ENCODE measurements at regions not wholly inside any gene's neighbourhood (a gene's known extent, or its start where the extent isn't known, plus 50 kb on each side); places are given as distances from the start of the nearest gene placed in this dataset.
"Not testable (repeated sequence)": the region's sequence is repeated elsewhere in the genome, so short reads cannot be mapped to it uniquely, and the experiment has no call there.

GRCh38 chr5:18507114-18507513 is 872.9 kb downstream of the TAF11L14 start:
- TF ChIP-seq POLR2AphosphoS5 (IDR thresholded peaks at IDR 0.05; ENCODE audit: low read depth, low read length) (no peak), TAF1 (IDR thresholded peaks at IDR 0.05; ENCODE audit: borderline replicate concordance, low read depth, low read length) (no peak), POLR2A (IDR thresholded peaks at IDR 0.05; ENCODE audit: low read depth, low read length) (no peak)
- no peak for FAIRE-seq
- no peak for DNase-seq (ENCODE audit: insufficient read length)

GRCh38 chr5:18517641-18518380 is 883.6 kb downstream of the TAF11L14 start:
- no peak for TF ChIP-seq POLR2A (IDR thresholded peaks at IDR 0.05; ENCODE audit: low read depth, low read length)
- TF ChIP-seq TAF1 (IDR thresholded peaks at IDR 0.05; ENCODE audit: borderline replicate concordance, low read depth, low read length): no peak
- no peak for TF ChIP-seq POLR2AphosphoS5 (IDR thresholded peaks at IDR 0.05; ENCODE audit: low read depth, low read length)
- FAIRE-seq (no peak), DNase-seq (ENCODE audit: insufficient read length) (no peak)

GRCh38 chr5:18523380-18523779 is 889.1 kb downstream of the TAF11L14 start:
- FAIRE-seq (no peak), DNase-seq (ENCODE audit: insufficient read length) (no peak)
- TF ChIP-seq POLR2A (IDR thresholded peaks at IDR 0.05; ENCODE audit: low read depth, low read length) (no peak), POLR2AphosphoS5 (IDR thresholded peaks at IDR 0.05; ENCODE audit: low read depth, low read length) (no peak), TAF1 (IDR thresholded peaks at IDR 0.05; ENCODE audit: borderline replicate concordance, low read depth, low read length) (no peak)

- TF ChIP-seq POLR2AphosphoS5 (IDR thresholded peaks at IDR 0.05; ENCODE audit: low read depth, low read length): no peak
- TF ChIP-seq POLR2A (IDR thresholded peaks at IDR 0.05; ENCODE audit: low read depth, low read length): no peak
- TF ChIP-seq TAF1 (IDR thresholded peaks at IDR 0.05; ENCODE audit: borderline replicate concordance, low read depth, low read length): no peak
- DNase-seq (ENCODE audit: insufficient read length): no peak
- no peak for FAIRE-seq
Observed at GRCh38 chr5:18526792-18527405, 892.6 kb downstream of the TAF11L14 start.

GRCh38 chr5:18533137-18533536 is 898.9 kb downstream of the TAF11L14 start:
- FAIRE-seq: no peak

GRCh38 chr5:18534119-18534518 is 899.9 kb downstream of the TAF11L14 start:
- FAIRE-seq (no peak), DNase-seq (ENCODE audit: insufficient read length) (no peak)
- TF ChIP-seq TAF1 (IDR thresholded peaks at IDR 0.05; ENCODE audit: borderline replicate concordance, low read depth, low read length) (no peak), POLR2AphosphoS5 (IDR thresholded peaks at IDR 0.05; ENCODE audit: low read depth, low read length) (no peak), POLR2A (IDR thresholded peaks at IDR 0.05; ENCODE audit: low read depth, low read length) (no peak)

More at GRCh38 chr5:18533137-18533536, 898.9 kb downstream of the TAF11L14 start:
- TF ChIP-seq POLR2AphosphoS5 (IDR thresholded peaks at IDR 0.05; ENCODE audit: low read depth, low read length) (no peak), POLR2A (IDR thresholded peaks at IDR 0.05; ENCODE audit: low read depth, low read length) (no peak), TAF1 (IDR thresholded peaks at IDR 0.05; ENCODE audit: borderline replicate concordance, low read depth, low read length) (no peak)
- no peak for DNase-seq (ENCODE audit: insufficient read length)

GRCh38 chr5:18535753-18536152 is 901.5 kb downstream of the TAF11L14 start:
- not testable (repeated sequence) for DNase-seq (ENCODE audit: insufficient read length); FAIRE-seq

GRCh38 chr5:18544421-18544820 is 910.2 kb downstream of the TAF11L14 start:
- FAIRE-seq (no peak), DNase-seq (ENCODE audit: insufficient read length) (no peak)
- TF ChIP-seq POLR2AphosphoS5 (IDR thresholded peaks at IDR 0.05; ENCODE audit: low read depth, low read length): no peak
- TF ChIP-seq POLR2A (IDR thresholded peaks at IDR 0.05; ENCODE audit: low read depth, low read length): no peak
- TF ChIP-seq TAF1 (IDR thresholded peaks at IDR 0.05; ENCODE audit: borderline replicate concordance, low read depth, low read length): no peak

GRCh38 chr5:18546591-18546990 is 912.3 kb downstream of the TAF11L14 start:
- DNase-seq (ENCODE audit: insufficient read length) (no peak), FAIRE-seq (no peak)
- TF ChIP-seq TAF1 (IDR thresholded peaks at IDR 0.05; ENCODE audit: borderline replicate concordance, low read depth, low read length) (no peak), POLR2AphosphoS5 (IDR thresholded peaks at IDR 0.05; ENCODE audit: low read depth, low read length) (no peak), POLR2A (IDR thresholded peaks at IDR 0.05; ENCODE audit: low read depth, low read length) (no peak)

GRCh38 chr5:18551716-18552115 is 917.5 kb downstream of the TAF11L14 start:
- DNase-seq (ENCODE audit: insufficient read length) (no peak), FAIRE-seq (no peak)
- no peak for TF ChIP-seq POLR2A (IDR thresholded peaks at IDR 0.05; ENCODE audit: low read depth, low read length)
- TF ChIP-seq TAF1 (IDR thresholded peaks at IDR 0.05; ENCODE audit: borderline replicate concordance, low read depth, low read length): no peak
- no peak for TF ChIP-seq POLR2AphosphoS5 (IDR thresholded peaks at IDR 0.05; ENCODE audit: low read depth, low read length)

GRCh38 chr5:18553269-18553668 is 919.0 kb downstream of the TAF11L14 start:
- no peak for TF ChIP-seq TAF1 (IDR thresholded peaks at IDR 0.05; ENCODE audit: borderline replicate concordance, low read depth, low read length)
- no peak for TF ChIP-seq POLR2A (IDR thresholded peaks at IDR 0.05; ENCODE audit: low read depth, low read length)
- no peak for TF ChIP-seq POLR2AphosphoS5 (IDR thresholded peaks at IDR 0.05; ENCODE audit: low read depth, low read length)
- no peak for FAIRE-seq
- no peak for DNase-seq (ENCODE audit: insufficient read length)

- FAIRE-seq (no peak), DNase-seq (ENCODE audit: insufficient read length) (no peak)
- TF ChIP-seq TAF1 (IDR thresholded peaks at IDR 0.05; ENCODE audit: borderline replicate concordance, low read depth, low read length) (no peak), POLR2AphosphoS5 (IDR thresholded peaks at IDR 0.05; ENCODE audit: low read depth, low read length) (no peak), POLR2A (IDR thresholded peaks at IDR 0.05; ENCODE audit: low read depth, low read length) (no peak)
Observed at GRCh38 chr5:18560602-18561001, 926.3 kb downstream of the TAF11L14 start.

Data from GM12892 (cell line).